Liver (tissue), 3 donors: ENCODE measurements at regions not wholly inside any gene's neighbourhood (a gene's known extent, or its start where the extent isn't known, plus 50 kb on each side); places are given as distances from the start of the nearest gene placed in this dataset.

ENCODE experiments used
- ATF3 ChIP-seq: IDR thresholded peaks from 2 replicates; pipeline ENCODE4 v1.6.1; 2016; ENCODE audit warnings: antibody characterized with exemption
- CTCF ChIP-seq: fragments of 150-350 bp; IDR thresholded peaks from 2 replicates; pipeline ENCODE4 v1.5.1; 2017; ENCODE audit warnings: improper control_type of control experiment, low read depth, low read length; ENCODE audit not compliant: missing input control
- EGR1 ChIP-seq, 2 donors: IDR thresholded peaks; 2 replicates each; pipeline ENCODE4 v1.6.1; 2016 to 2018; ENCODE audit warnings: antibody characterized with exemption in 2 of 2, low read depth in 2 of 2
- GABPA ChIP-seq, 2 donors: IDR thresholded peaks in 1 of 2; conservative IDR thresholded peaks in 1 of 2; 2 replicates each; pipeline ENCODE4 v1.6.1; 2016; ENCODE audit warnings: antibody characterized with exemption in 2 of 2, mild to moderate bottlenecking in 1 of 2, moderate library complexity in 1 of 2
- JUND ChIP-seq, 2 donors: IDR thresholded peaks; 2 replicates each; pipeline ENCODE4 v1.6.1; 2016; ENCODE audit warnings: antibody characterized with exemption in 2 of 2
- MAX ChIP-seq: IDR thresholded peaks from 2 replicates; pipeline ENCODE4 v1.6.1; 2016; ENCODE audit warnings: antibody characterized with exemption
- NR2F2 ChIP-seq: IDR thresholded peaks from 2 replicates; pipeline ENCODE4 v1.6.1; 2016; ENCODE audit warnings: antibody characterized with exemption
- RAD21 ChIP-seq, 2 donors: IDR thresholded peaks; 2 replicates each; pipeline ENCODE4 v1.6.1; 2016; ENCODE audit warnings: antibody characterized with exemption in 2 of 2, mild to moderate bottlenecking in 2 of 2
- REST ChIP-seq: IDR thresholded peaks from 2 replicates; pipeline ENCODE4 v1.6.1; 2016; ENCODE audit warnings: antibody characterized with exemption, mild to moderate bottlenecking
- RXRA ChIP-seq, 2 donors: IDR thresholded peaks; 2 replicates each; pipeline ENCODE4 v1.6.1; 2017 to 2018; ENCODE audit warnings: antibody characterized with exemption in 2 of 2, mild to moderate bottlenecking in 1 of 2
- SP1 ChIP-seq: IDR thresholded peaks from 2 replicates; pipeline ENCODE4 v1.6.1; 2018; ENCODE audit warnings: antibody characterized with exemption, mild to moderate bottlenecking
- TAF1 ChIP-seq: conservative IDR thresholded peaks from 2 replicates; pipeline ENCODE4 v1.6.1; 2016; ENCODE audit warnings: antibody characterized with exemption, mild to moderate bottlenecking
- YY1 ChIP-seq: IDR thresholded peaks from 2 replicates; pipeline ENCODE4 v1.6.1; 2016; ENCODE audit warnings: antibody characterized with exemption, mild to moderate bottlenecking
- ZBTB33 ChIP-seq: IDR thresholded peaks from 2 replicates; pipeline ENCODE4 v1.6.1; 2016; ENCODE audit warnings: antibody characterized with exemption
- donor health status: healthy.
- donor health status: healthy.

GRCh38 chr2:5242751-5243150, 449.4 kb upstream of the SOX11 start:
- TF ChIP-seq CTCF (no peak), SP1 (no peak), REST (no peak), ATF3 (no peak), RAD21 (IDR thresholded peaks at IDR 0.05) (no peak), TAF1 (no peak), MAX (no peak), JUND (IDR thresholded peaks at IDR 0.05) (no peak), GABPA (IDR thresholded peaks at IDR 0.05 in 1 of 2, conservative IDR thresholded peaks at IDR 0.05 in 1 of 2) (no peak), RXRA (IDR thresholded peaks at IDR 0.05) (no peak), NR2F2 (no peak), YY1 (no peak), EGR1 (IDR thresholded peaks at IDR 0.05; ENCODE audit: low read depth in 2 of 2) (no peak), ZBTB33 (no peak)
